AG09319 (cell line): ENCODE measurements at regions not wholly inside any gene's neighbourhood (a gene's known extent, or its start where the extent isn't known, plus 50 kb on each side); places are given as distances from the start of the nearest gene placed in this dataset.

ENCODE experiments used
- DNase-seq: peaks from one replicate; pipeline ENCODE4 v3.0.0-alpha.2; 2010; ENCODE audit warnings: low read depth; ENCODE audit errors: extremely low read depth
- CTCF ChIP-seq: IDR thresholded peaks from 2 replicates; pipeline ENCODE4 v1.5.1; 2011; ENCODE audit warnings: low read depth, mild to moderate bottlenecking, inconsistent platforms, low read length, moderate library complexity

DNA sequence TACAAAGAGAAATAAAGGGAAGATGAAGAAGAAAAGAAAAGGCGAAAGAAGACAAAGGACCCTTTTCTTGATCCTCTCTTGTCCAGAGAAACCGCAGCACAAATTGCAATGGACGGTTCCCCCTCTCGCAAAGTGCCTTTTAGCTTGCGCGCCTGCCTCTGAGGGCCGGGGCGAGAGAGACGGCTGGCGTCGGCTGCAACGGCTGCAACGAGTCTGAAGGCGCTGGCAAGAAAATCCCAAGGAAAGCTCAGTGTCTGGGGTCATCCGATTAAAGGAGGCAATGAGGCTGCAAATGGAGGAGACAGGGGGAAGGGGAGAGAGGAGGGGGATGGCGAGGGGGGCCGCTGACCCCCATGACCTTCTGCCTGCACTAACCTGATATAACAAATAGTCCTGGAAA lies 671.5 kb downstream of the MED13L start:
- DNase-seq, result no peak
- no peak for TF ChIP-seq CTCF

- DNase-seq, result no peak
- no peak for TF ChIP-seq CTCF
Observed at GRCh38 chr12:115598871-115599811, 678.4 kb downstream of the MED13L start.

DNA sequence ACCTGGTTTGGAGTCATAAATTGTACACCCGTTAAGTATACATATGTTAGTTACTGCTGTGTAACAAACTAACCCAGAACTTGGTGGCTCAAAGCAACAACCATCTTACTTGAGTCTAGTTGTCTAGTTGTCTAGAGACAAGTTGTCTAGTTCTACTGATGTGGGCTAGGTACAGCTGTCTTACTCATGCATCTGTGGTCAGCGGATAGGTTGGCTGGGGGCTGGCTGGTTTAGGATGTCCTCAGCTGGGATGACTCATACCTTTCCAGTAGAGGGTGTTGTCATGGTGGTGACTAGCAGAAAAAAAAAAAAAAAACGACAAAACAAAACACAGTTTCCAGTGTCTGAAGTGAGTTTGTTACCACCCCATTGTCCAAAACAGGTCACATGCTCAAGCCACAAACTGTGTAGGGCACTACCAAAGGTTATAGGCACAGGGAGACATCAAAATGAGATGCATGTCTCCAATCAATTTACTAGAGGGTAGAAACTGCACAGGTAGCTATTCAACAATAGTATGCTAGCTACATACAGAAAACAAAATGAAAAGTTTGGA lies 680.3 kb downstream of the MED13L start:
- DNase-seq, result no peak
- no peak for TF ChIP-seq CTCF

- no peak for TF ChIP-seq CTCF
- DNase-seq, result no peak
Observed at GRCh38 chr12:115588131-115588530, 689.4 kb downstream of the MED13L start.

- no peak for DNase-seq
- no peak for TF ChIP-seq CTCF
Observed at GRCh38 chr12:115584156-115584555, 693.3 kb downstream of the MED13L start.

DNA sequence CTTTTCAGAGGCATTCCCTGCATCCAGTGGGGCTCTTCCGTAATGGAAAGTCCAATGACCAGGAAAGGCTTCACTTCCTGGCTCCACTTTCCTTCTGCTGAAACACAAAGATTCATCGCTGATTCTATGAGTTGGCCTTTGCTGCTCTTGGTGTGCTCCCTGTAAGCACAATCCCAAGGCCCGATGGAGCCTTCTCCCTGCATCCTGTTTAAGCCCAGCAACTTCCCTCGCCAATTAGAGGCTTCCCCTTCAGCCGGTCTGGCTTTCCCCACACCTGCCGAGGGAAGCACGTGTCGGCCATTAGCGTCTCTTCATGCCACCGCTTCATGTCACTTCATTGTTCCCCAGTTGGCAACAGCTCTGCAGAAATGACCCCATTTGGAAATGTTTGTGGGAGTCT lies 693.9 kb downstream of the MED13L start:
- TF ChIP-seq CTCF, result no peak
- DNase-seq, result no peak

GRCh38 chr12:115577401-115577800 lies 700.1 kb downstream of the MED13L start:
- no peak for TF ChIP-seq CTCF
- DNase-seq, result no peak
